Right cardiac atrium (tissue), 5 donors: ENCODE measurements at regions not wholly inside any gene's neighbourhood (a gene's known extent, or its start where the extent isn't known, plus 50 kb on each side); places are given as distances from the start of the nearest gene placed in this dataset.

Experiments used
- ATAC-seq, 2 donors: fragments of 200-7000 bp; cut with Tn5 transposase; one replicate each; pipeline versions ENCODE4 v1.8.0 to v1.9.1; 2020; ENCODE audit warnings: moderate library complexity in 2 of 2, mild to moderate bottlenecking in 1 of 2
- DNase-seq, 3 donors: peaks; one replicate each; pipeline ENCODE4 v3.0.0-alpha.2; 2020
- H3K27ac ChIP-seq: one replicate; pipeline ENCODE4 v1.5.1; 2013; ENCODE audit warnings: mild to moderate bottlenecking, low read length, control low read depth, moderate library complexity
- H3K27me3 ChIP-seq: one replicate; pipeline ENCODE4 v1.6.1; 2013; ENCODE audit not compliant: control insufficient read depth, insufficient read depth
- H3K4me1 ChIP-seq: one replicate; pipeline ENCODE4 v1.6.1; 2013; ENCODE audit warnings: low read length; ENCODE audit not compliant: control insufficient read depth, insufficient read depth
- H3K4me3 ChIP-seq: one replicate; pipeline ENCODE4 v1.5.1; 2013; ENCODE audit warnings: low read length, control low read depth
- H3K9me3 ChIP-seq: one replicate; pipeline ENCODE4 v1.6.1; 2013; ENCODE audit warnings: low read length; ENCODE audit not compliant: control insufficient read depth
- WGBS: extraction: QIAGEN DNeasy Blood & Tissue Kit; methylation state at CpG from one replicate; pipeline ENCODE4 v1.1.7; 2013; 5-methylcytosine and 5-hydroxymethylcytosine counted together
- intact Hi-C, 4 donors: fragments of 100-400 bp; cut with DNase I; formaldehyde crosslinking; loops; one replicate each; pipeline versions ENCODE4 v1.11.0 to v1.14.0; 2022 to 2023
- donor health status: healthy with polysubstance abuse.
- donor health status: DM: no; HTN: yes; CAD: no.
- donor health status: DM: no; HTN: no; CAD: no.
- donor health status: DM: no; HTN: yes; CAD: no; lungs with severe emphysema.
- donor health status: DM: yes; HTN: yes; CAD: no.

GRCh38 chr2:6392966-6393365 is 472.7 kb downstream of the CMPK2 start:
- WGBS: 47% methylated on average over 6 of the region's 6 CpGs
- intact Hi-C loops: no loop called here
- H3K4me3 ChIP-seq: no peak overlapping the region
- no peak for ATAC-seq
- no peak for DNase-seq
- H3K4me1 ChIP-seq: no peaks in the 10 kb centered on the region
- no peaks in the 10 kb centered on the region for H3K27me3 ChIP-seq
- no peaks in the 10 kb centered on the region for H3K9me3 ChIP-seq
- H3K27ac ChIP-seq: no peak overlapping the region

- Histone ChIP-seq H3K4me1 (no peaks in the 10 kb centered on the region), H3K4me3 (no peak overlapping the region), H3K27me3 (no peaks in the 10 kb centered on the region), H3K27ac (no peak overlapping the region), H3K9me3 (no peaks in the 10 kb centered on the region)
- intact Hi-C loops: no loop called here
- DNase-seq (no peak), ATAC-seq (no peak)
- WGBS: 65% methylated on average over 3 of the region's 3 CpGs
Observed at GRCh38 chr2:6393819-6394218, 471.9 kb downstream of the CMPK2 start.

GRCh38 chr2:6394276-6394675 is 471.4 kb downstream of the CMPK2 start:
- ATAC-seq (no peak), DNase-seq (no peak)
- H3K27me3 ChIP-seq: no peaks in the 10 kb centered on the region
- no peak overlapping the region for H3K27ac ChIP-seq
- 82% methylated on average over 2 of the region's 2 CpGs for WGBS
- no peaks in the 10 kb centered on the region for H3K9me3 ChIP-seq
- intact Hi-C loops: no loop called here
- H3K4me1 ChIP-seq: no peaks in the 10 kb centered on the region
- H3K4me3 ChIP-seq: no peak overlapping the region

GRCh38 chr2:6398421-6398820 is 467.3 kb downstream of the CMPK2 start:
- DNase-seq: no peak
- intact Hi-C loops: no loop called here
- 88% methylated on average over 2 of the region's 2 CpGs for WGBS
- no peak overlapping the region for H3K27ac ChIP-seq
- no peaks in the 10 kb centered on the region for H3K9me3 ChIP-seq
- no peak for ATAC-seq
- H3K4me3 ChIP-seq: no peak overlapping the region
- H3K4me1 ChIP-seq: no peaks in the 10 kb centered on the region
- H3K27me3 ChIP-seq: no peaks in the 10 kb centered on the region

- WGBS: 77% methylated on average over 3 of the region's 3 CpGs
- DNase-seq: no peak
- Histone ChIP-seq H3K27me3 (no peaks in the 10 kb centered on the region), H3K9me3 (no peaks in the 10 kb centered on the region), H3K4me1 (no peaks in the 10 kb centered on the region), H3K4me3 (no peak overlapping the region), H3K27ac (no peak overlapping the region)
- no peak for ATAC-seq
- intact Hi-C loops: no loop called here
Observed at GRCh38 chr2:6401301-6401700, 464.4 kb downstream of the CMPK2 start.

- no peaks in the 10 kb centered on the region for H3K9me3 ChIP-seq
- intact Hi-C loops: no loop called here
- no peaks in the 10 kb centered on the region for H3K4me1 ChIP-seq
- H3K4me3 ChIP-seq: no peak overlapping the region
- DNase-seq: no peak
- H3K27me3 ChIP-seq: no peaks in the 10 kb centered on the region
- 73% methylated on average over 2 of the region's 2 CpGs for WGBS
- no peak for ATAC-seq
- H3K27ac ChIP-seq: no peak overlapping the region
Observed at GRCh38 chr2:6408057-6408456, 457.6 kb downstream of the CMPK2 start.

GRCh38 chr2:6410313-6410712 is 455.4 kb downstream of the CMPK2 start:
- intact Hi-C loops: no loop called here
- Histone ChIP-seq H3K4me1 (no peaks in the 10 kb centered on the region), H3K9me3 (no peaks in the 10 kb centered on the region), H3K4me3 (no peak overlapping the region), H3K27me3 (no peaks in the 10 kb centered on the region), H3K27ac (no peak overlapping the region)
- 41% methylated on average over 3 of the region's 3 CpGs for WGBS
- no peak for ATAC-seq
- no peak for DNase-seq

GRCh38 chr2:6412533-6413091 is 453.1 kb downstream of the CMPK2 start:
- ATAC-seq (no peak), DNase-seq (no peak)
- no peaks in the 10 kb centered on the region for H3K27me3 ChIP-seq
- 77% methylated on average over 3 of the region's 3 CpGs for WGBS
- no peaks in the 10 kb centered on the region for H3K9me3 ChIP-seq
- intact Hi-C loops: no loop called here
- no peak overlapping the region for H3K4me3 ChIP-seq
- H3K27ac ChIP-seq: no peak overlapping the region
- H3K4me1 ChIP-seq: no peaks in the 10 kb centered on the region

- H3K9me3 ChIP-seq: no peaks in the 10 kb centered on the region
- DNase-seq (no peak), ATAC-seq (no peak)
- H3K4me1 ChIP-seq: no peaks in the 10 kb centered on the region
- 76% methylated on average over 6 of the region's 6 CpGs for WGBS
- no peak overlapping the region for H3K27ac ChIP-seq
- intact Hi-C loops: no loop called here
- no peak overlapping the region for H3K4me3 ChIP-seq
- H3K27me3 ChIP-seq: no peaks in the 10 kb centered on the region
Observed at GRCh38 chr2:6417050-6417449, 448.7 kb downstream of the CMPK2 start.

- Histone ChIP-seq H3K27ac (no peak overlapping the region), H3K9me3 (no peaks in the 10 kb centered on the region), H3K4me1 (no peaks in the 10 kb centered on the region), H3K4me3 (no peak overlapping the region), H3K27me3 (no peaks in the 10 kb centered on the region)
- ATAC-seq: no peak
- 37% methylated on average over 1 of the region's 1 CpG for WGBS
- intact Hi-C loops: no loop called here
- DNase-seq: no peak
Observed at GRCh38 chr2:6418291-6418690, 447.4 kb downstream of the CMPK2 start.

GRCh38 chr2:6421138-6421730 is 444.5 kb downstream of the CMPK2 start:
- Histone ChIP-seq H3K27ac (no peak overlapping the region), H3K27me3 (no peaks in the 10 kb centered on the region), H3K4me1 (no peaks in the 10 kb centered on the region), H3K4me3 (no peak overlapping the region), H3K9me3 (no peaks in the 10 kb centered on the region)
- intact Hi-C loops: no loop called here
- ATAC-seq (no peak), DNase-seq (no peak)
- WGBS: 85% methylated on average over 12 of the region's 12 CpGs

GRCh38 chr2:6421888-6422287 is 443.8 kb downstream of the CMPK2 start:
- Histone ChIP-seq H3K4me3 (no peak overlapping the region), H3K27ac (no peak overlapping the region), H3K9me3 (no peaks in the 10 kb centered on the region), H3K4me1 (no peaks in the 10 kb centered on the region), H3K27me3 (no peaks in the 10 kb centered on the region)
- 55% methylated on average over 4 of the region's 4 CpGs for WGBS
- intact Hi-C loops: no loop called here
- ATAC-seq: no peak
- DNase-seq: no peak
